RKO (cell line): ENCODE measurements at regions not wholly inside any gene's neighbourhood (a gene's known extent, or its start where the extent isn't known, plus 50 kb on each side); places are given as distances from the start of the nearest gene placed in this dataset.

Source experiments
- DNase-seq: peaks from one replicate; pipeline ENCODE4 v3.0.0-alpha.2; 2016; ENCODE audit warnings: low spot score

DNA sequence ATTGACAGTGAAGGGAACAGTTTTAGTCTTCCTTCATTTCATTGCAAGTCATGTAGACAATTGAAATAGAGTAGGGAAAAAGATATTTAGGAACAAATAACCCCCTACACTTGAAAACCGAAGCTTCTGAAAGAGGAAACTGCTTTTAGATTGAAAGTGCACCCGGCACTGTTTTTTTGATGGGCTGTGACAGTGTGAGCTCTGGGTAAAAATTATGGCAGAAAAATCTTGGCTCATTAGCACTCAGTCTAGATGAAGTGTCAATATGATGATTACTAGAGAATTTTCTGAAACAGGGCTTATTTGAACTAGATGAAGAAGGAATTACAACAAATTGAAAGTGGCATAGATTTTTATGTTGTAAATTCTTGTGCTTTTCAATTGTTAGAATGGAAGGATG, 1132.4 kb downstream of the RAPGEF2 start:
- DNase-seq, result no peak

DNA sequence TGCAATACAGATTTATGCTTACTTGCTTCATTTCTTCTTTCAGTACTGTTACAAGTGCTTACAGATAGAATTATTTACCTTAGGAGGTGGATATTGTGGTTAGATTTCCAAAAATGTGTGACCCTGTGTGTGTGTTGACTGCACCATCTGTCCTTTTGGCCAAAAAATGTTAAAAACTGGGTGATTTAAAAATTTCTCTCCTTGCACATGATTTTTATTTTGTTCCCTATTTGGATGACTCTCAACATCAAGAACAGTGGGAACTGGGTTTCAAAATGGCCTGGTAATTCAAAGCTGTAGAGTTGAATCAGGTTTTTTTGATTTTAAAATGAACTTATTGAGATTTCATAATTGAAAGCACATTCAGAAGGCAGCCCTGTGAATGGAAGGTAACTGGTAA, 1132.9 kb downstream of the RAPGEF2 start:
- DNase-seq, result no peak

DNA sequence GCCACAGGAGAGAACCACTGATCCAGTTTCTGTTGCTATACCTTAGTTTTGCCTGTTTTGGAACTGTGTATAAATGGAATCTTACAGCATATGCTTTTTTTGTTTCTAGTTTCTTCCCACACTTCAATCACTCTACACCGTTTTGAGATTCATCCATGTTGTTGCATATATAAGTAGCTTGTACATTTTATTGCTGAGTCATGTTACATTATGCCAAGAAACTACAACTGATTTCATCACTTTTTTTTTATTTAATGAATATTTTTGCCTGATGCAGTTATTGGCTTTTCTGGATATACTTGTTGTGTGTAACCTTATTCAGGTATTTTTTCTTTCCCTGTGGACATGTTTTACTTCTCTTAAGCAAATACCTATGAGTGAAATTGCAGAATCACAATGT, 1135.9 kb downstream of the RAPGEF2 start:
- peak; percentile 2 for DNase-seq

DNA sequence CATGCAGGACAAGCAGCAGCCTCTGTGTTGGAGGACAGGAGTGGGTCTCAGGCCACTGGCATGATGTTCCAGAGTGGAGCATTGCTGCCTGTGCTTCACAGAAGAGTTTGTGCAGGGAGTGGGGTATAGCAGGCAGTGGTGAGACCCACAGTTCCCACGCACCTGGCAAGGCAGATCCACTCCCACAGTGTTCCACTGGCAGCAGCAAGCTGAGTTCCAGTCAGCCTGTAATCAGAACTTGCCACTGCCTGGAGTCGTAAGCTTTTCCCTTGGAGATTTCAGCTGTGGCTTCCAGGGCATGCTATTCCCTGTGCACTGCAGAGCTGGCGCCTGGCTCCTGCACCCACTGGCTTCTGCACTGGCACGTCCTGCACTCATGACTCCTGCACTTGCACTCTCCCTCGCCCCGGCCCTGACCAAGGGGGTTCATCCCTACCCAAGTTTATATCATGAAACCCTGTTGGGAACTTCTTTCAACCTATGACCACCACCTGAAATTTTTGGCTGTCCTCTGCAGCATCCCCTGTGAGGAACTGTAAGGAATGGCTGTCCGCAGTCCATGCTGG, 1144.3 kb downstream of the RAPGEF2 start:
- no peak for DNase-seq

DNA sequence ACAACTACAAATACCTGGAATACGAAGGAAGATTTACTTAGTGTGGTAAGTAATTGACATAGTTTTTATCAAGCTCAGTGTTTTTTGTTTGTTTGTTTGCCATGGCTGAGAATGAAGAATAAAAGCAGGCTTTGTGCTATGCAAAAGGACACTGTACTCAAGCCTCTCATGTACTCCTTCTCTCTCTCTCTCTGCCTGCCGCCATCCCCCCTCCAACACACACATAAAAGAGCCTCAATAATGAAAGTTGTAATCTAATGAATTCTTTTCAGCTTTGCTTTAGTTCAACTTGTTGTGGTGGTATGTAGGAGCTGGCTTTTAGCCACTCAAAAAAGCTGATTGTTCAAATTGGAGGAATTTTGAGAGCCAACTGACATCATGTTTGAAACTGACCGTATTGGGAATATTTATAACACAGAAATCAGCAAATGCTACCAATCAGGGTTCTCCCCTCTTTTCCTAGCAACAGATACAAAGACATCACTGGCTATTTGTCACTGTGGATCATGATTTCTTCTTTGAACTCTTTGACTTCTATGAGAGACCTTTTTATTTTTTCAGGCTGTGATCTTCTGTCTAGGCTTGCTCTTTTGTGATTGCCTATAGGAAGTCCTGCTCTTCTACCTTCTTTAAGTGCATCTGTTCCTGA, 1148.8 kb downstream of the RAPGEF2 start:
- no peak for DNase-seq

DNA sequence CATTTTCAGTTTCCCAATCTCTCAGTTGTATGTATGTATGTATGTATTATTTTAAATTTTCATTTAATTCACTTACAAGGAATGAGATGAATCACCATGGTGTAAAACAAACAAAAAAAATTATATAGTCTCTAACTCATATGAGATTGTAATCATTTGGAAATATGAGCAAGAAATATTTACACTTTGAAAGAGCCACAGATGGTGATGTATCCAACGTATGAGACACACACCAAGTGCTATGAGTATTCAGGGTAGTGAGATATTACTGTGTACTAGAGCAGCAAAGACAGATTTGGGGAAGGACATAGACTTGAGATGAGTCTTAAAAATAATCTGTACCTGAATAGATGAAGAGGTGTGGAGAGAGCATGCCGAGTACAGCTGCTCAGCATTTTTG, 1154.4 kb downstream of the RAPGEF2 start:
- no peak for DNase-seq

DNA sequence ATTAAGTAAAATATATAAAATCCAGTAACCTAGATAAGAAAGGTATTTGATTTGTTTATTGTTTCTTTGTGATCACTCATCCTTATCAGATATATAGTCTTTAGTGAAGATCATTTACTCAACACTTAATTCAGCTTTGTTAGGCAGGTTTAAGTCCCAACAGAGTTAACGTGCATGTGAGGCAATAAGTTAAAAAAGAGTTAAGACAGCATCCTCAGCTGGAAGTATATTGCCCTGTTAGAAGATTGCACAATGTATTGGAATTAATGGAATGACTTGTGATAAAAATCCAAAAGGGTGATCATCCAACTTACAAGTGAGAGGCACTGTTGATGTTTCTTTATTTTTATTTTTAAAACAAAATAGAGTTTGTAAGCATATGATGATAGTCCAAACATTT, 1162.1 kb downstream of the RAPGEF2 start:
- DNase-seq, result no peak

DNA sequence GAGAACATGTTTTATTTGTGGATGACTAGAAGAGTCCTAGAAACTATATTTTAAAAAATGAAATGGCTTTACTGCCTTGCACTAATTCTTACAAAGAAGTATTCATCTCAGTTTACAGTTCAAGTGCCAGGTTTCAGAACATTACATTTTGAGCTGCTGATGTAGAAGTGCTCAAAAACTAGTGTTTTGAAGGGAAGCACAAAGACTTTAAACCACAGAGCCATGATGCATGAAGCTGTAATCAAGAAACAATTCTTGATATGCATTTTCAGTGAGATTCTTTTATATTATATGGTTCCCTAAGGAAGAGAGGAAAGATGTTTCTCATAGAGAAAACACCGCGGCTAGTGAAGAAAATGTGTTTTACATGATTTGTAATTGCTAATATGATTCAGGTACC, 1163.0 kb downstream of the RAPGEF2 start:
- DNase-seq, result no peak

DNA sequence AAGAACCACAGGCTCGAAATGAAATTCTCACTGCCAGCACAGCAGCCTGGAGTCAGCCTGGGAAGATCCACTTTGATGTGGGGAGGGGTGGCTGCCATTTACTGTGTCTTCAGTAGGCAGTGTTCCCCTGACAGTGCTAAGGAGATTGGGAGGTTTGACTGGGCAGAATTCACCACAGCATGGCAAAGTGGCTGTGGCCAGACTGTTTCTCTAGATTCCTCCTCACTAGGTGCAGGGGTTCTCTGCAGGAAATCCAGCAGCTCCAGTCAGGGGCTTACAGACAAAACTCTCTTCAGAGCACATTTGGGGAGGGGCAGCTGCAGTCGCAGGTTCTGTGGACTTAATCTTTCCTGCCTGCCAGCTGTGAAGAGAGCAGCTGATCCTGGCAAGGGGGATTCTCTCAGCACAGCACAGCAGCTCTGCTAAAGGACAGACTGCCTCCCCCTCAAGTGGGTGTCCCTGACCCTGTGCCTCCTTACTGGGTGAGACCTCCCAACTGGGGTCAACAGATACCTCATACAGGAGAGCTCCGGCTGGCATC, 1174.0 kb downstream of the RAPGEF2 start:
- DNase-seq, result no peak

DNA sequence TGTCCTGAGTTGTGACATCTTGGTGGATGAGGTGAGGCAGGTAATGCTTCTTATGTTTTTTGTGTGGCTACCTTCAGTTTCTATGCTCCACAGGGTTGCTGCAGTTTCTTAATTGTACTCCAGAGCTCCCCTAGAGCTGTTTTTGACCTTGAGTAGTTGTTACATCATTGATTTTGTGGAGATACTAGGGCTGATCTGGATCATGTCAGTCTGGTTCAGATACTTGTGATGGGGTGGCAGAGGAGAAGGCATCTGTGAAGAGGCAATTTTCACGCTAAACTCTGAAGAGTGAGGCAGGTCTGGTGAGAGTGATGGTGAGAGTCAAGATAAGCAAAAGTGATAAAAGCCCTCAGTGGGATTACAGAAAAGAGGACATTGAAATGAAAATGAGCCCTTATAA, 1180.2 kb downstream of the RAPGEF2 start:
- DNase-seq, result peak; percentile 3

DNA sequence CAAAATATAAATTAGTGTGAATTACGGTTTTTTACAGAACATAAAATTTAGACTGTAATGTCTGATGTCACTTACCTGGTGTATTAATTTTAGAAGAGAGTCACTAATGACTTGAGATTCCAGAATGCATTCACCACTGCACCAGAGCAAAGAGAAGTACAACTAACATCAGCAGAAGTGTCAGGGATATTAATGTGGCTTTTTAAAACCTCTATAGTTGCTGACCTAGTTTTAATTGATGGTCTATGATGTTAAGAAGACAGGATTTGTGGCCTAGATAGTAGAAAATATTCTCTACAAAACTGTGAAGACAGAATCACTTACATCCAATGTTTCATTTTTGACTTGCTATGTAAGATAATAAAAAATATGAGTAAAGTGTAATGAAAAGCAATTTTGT, 1181.6 kb downstream of the RAPGEF2 start:
- no peak for DNase-seq

DNA sequence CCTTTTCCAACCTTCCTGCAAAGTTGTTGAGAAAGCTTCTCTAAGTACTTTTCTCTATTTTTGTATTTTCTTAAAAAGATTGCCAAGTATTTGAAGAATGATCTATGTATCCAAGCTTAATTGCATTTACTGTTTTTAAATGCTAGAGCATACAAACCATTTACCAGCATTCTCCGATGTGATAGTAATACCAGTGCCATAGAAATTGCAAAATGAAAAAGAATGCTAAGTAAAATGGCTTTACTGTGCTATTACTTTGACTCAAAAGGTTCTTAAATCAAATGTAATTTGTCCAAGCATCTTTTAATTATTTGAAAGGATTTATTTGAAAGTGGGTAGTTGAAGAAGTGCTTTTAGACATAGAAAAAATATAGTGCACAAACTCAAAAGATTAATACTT, 1183.2 kb downstream of the RAPGEF2 start:
- DNase-seq, result no peak

DNA sequence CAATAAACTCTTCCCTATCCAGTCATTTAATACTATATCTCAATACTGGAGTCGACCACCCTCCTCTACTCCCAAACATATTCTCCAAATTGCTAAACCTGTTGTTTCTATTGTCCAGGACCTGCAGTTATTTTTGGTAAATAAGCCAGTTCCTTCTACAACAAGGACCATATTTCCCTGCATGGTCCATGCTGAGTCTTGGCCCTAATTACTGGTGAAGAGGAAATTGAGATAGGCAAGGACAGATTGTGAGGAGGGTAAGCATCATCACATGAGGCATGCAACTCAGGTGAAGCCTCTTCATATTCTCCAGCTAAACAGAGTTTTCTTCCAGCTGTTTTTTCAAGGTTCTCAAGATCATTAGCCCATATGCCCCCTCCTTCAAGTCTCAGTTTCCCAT, 1193.6 kb downstream of the RAPGEF2 start:
- no peak for DNase-seq

DNA sequence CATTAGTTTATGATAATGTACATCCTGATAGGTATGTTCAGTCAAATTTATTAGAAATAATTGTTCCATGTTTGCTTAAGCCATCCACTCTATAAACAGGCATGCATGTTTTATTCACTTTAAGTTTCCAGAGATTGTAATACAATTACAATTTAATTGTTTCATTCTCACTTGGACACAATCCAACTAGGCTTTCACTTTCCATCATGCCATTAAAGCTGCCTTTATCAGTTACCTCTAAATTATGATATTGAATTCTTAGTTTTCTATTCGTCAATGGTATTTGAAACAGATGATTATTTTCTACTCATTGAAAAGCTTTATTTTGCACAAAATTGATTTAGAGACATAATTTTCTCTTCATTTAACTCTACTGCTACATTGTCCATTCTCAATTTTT, 1196.3 kb downstream of the RAPGEF2 start:
- DNase-seq, result no peak

DNA sequence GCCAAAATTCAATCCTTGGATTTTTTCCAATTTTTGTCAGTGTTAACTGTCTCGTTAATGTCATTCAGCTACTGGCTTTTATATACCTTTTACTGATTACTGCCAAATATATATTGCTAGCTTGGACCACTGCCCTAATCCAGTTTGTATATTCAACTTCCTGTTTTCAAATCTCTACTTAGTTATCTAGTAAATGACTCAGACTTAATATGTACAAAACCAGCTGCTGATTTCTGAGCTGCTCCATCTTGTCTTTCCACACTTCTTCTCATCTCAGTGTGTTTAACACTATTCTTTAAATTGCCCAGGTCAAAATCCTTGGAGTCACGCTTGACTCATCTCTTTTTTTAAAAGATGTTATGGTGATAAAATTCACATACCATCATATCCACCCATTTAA, 1196.7 kb downstream of the RAPGEF2 start:
- DNase-seq, result no peak

DNA sequence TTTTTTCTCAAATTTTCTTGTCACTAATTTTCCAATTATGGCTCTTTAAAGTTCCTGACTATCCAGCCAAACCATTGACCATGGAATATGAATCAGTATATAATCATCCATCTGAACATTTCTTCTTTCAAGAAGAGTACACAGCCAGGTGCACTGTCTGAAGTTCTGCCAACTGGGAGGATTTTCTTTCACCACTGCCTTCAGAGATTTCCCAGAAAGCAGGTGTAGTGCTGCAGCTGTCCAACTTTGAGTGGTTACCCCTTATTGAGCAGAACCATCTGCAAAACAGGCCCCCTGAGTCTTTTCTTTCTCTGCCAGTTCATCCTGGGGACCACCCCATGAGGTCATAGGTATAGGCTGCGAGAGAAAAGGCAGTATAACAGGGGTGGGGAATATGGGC, 1213.2 kb downstream of the RAPGEF2 start:
- DNase-seq, result no peak

DNA sequence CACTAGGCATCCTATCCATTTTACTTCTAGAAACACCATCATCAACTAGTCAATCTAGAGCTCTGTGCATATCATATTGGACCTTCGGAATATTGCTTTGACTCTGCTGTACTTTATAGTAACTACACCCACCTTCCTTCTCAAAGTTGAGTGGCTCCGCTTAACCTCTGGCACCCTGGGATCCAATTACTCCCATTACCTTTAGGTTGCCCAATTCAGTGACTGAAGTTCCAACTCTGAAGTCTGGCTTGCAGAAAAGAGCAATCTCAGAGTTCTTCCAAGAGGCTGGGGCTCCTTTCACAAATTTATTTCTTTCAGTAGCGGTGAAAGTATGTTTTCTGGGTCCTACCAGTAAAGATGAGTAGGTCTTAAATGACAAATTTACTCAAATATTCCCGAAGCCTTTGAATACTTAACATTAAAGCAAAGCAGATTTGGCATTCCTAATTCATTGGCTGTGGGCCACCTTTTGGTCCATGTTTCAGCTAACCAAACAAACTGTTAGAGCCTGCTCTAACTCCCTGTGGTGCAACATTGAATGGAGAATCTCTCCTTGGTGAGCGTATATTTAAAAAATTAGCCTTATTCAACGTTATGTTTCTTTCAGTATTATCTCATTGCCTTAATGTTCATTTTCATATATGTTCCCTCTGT, 1215.8 kb downstream of the RAPGEF2 start:
- DNase-seq, result no peak

DNA sequence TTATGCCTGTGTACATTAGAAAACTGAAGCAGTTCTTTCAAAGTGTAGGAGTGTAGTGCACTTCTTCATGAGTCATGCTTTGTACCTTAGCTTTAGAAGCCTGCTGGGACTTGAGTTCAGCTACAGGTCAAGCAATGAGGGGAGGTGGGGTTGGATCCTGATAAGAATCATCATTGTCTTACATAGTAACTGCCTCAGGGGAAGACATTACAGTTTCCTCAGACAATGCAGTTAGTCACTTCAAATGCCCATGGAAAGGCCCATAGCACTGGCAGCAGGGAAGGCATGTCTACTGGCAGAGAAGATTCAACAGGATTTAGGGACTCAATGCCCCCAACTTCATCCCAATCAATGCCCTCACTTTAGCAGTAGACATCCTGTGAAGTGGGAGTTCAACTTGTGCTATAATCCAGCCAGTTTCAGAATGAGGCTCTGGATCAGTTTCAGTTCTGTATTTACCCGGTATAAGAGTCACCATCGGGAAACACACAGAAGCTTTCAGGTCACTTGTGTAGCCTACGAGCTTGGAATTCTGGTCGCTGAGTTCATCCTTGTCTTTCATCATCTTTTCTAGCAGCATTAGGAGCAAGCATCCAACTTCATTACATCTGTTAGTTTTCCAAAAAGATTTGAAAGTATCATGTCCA, 1216.5 kb downstream of the RAPGEF2 start:
- DNase-seq, result no peak

DNA sequence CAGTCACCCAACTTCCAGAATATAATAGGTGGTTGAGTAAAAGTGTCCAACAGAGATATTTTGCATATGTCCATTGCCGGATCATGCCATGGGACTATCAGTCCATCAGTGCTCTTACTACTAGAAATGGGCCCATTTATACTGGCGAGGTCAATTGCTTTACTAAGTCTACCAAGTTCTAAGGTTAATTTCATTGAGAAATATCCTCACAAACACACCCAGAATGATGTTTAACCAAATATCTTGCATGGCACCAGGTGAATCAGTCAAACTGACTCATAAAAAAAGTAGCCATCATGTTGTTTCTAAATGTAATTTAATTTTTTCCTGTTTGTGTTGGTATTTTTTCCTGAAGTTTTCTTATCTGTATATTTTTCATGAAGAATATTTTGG, 1217.0 kb downstream of the RAPGEF2 start:
- no peak for DNase-seq

DNA sequence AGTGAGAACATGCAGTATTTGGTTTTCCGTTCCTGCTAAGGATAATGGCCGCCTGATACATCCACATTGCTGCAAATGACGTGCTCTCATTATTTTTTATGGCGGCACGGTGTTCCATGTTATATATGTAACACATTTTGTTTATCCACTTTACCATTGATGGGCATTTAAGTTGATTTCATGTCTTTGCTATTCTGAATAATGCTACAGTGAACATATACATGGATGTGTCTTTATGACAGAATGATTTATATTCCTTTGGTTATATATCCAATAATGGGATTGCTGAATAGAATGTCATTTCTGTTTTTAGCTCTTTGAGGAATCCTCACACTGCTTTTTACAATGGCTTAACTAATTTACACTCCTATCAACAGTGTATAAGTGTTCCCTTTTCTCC, 1223.2 kb downstream of the RAPGEF2 start:
- no peak for DNase-seq

DNA sequence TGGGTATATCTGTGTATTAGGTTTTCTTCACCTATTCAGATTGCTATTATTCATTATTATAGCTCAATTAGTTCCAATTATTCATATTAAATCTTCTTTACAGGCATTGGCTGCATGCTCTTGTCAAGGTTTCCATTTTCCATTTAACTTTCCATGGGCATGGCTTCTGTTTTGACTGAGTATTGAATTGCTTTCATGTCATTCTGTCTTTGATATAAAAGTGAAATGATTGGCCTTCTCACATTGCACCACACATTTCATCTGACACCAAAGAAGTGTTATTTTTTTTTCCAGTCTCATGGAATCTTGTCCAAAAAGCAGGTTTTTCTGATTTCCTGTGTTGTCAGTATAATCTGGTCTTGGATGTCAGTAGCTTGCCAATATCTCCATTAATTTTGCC, 1244.3 kb downstream of the RAPGEF2 start:
- no peak for DNase-seq

DNA sequence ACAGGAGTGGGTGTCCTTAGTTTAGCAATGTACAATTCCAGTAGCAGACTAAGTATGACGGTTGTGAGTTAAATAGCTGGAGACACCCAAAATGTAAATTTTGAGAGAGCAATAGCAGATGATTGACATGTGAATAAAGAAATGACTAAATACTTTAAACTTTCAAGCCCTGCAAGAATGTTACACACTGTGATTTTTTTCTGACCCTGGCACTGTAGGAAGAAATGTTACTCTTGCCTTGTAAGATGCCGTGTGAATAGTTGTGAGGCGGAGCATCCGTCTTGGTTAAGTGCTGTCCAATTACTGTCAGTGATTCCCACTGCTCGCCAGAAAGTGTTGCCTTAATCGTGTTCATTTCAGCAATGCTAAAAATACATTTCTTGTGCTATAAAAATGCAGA, 1248.1 kb downstream of the RAPGEF2 start:
- no peak for DNase-seq

DNA sequence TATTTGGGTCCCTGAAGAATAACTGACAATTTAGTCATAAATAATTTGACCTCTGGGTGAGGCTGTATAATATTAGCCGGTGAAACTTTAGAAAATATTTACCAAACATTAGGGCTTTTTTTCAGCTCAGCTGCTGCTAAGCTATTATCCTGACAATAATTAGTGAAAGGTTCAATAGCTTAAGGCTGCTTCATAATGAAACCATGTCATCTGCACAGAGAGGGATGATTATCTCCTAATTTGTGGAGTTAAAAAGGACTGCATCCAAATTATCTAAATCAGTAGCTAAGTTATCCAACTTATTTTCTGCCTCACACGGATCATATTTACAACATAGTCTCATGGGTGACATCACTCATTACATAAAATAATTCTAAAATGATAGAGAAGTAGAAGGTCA, 1249.8 kb downstream of the RAPGEF2 start:
- no peak for DNase-seq
